ENCODE measurements at regions not wholly inside any gene's neighbourhood (a gene's known extent, or its start where the extent isn't known, plus 50 kb on each side); places are given as distances from the start of the nearest gene placed in this dataset.
"Not testable (repeated sequence)": the region's sequence is repeated elsewhere in the genome, so short reads cannot be mapped to it uniquely, and the experiment has no call there.

GRCh38 chr1:31505911-31506497 lies 70.3 kb upstream of the TINAGL1 start:
- Mint-ChIP-seq H3K27me3 (peaks cover 11% of the 10 kb centered on the region), H3K4me3 (no peak overlapping the region)

GRCh38 chr1:31507221-31507620 lies 69.1 kb upstream of the TINAGL1 start:
- peaks cover 11% of the 10 kb centered on the region for H3K27me3 Mint-ChIP-seq
- no peak overlapping the region for H3K27ac Mint-ChIP-seq
- H3K4me3 Mint-ChIP-seq, result no peak overlapping the region
- no peaks in the 10 kb centered on the region for H3K9me3 Mint-ChIP-seq
- H3K36me3 Mint-ChIP-seq (ENCODE audit: low read depth), result no peaks in the 10 kb centered on the region
- peaks cover 12% of the 10 kb centered on the region for H3K4me1 Mint-ChIP-seq (ENCODE audit: low read depth)

More at GRCh38 chr1:31505911-31506497, 70.3 kb upstream of the TINAGL1 start:
- Mint-ChIP-seq H3K27ac (peak overlapping the region; percentile 19), H3K4me1 (ENCODE audit: low read depth) (peaks cover 12% of the 10 kb centered on the region), H3K9me3 (no peaks in the 10 kb centered on the region), H3K36me3 (ENCODE audit: low read depth) (no peaks in the 10 kb centered on the region)

GRCh38 chr1:31507676-31508530 lies 68.4 kb upstream of the TINAGL1 start:
- Mint-ChIP-seq H3K4me1 (ENCODE audit: low read depth) (peaks cover 12% of the 10 kb centered on the region), H3K4me3 (no peak overlapping the region), H3K9me3 (no peaks in the 10 kb centered on the region), H3K27me3 (peaks cover 11% of the 10 kb centered on the region), H3K27ac (no peak overlapping the region), H3K36me3 (ENCODE audit: low read depth) (no peaks in the 10 kb centered on the region)

- H3K9me3 Mint-ChIP-seq, result no peaks in the 10 kb centered on the region
- H3K4me1 Mint-ChIP-seq (ENCODE audit: low read depth), result peaks cover 12% of the 10 kb centered on the region
- H3K36me3 Mint-ChIP-seq (ENCODE audit: low read depth), result no peaks in the 10 kb centered on the region
- no peak overlapping the region for H3K27ac Mint-ChIP-seq
- H3K27me3 Mint-ChIP-seq, result peaks cover 11% of the 10 kb centered on the region
- H3K4me3 Mint-ChIP-seq, result no peak overlapping the region
Measured at GRCh38 chr1:31509124-31510072, 66.9 kb upstream of the TINAGL1 start.

GRCh38 chr1:31510304-31510703 lies 66.0 kb upstream of the TINAGL1 start:
- H3K9me3 Mint-ChIP-seq, result no peaks in the 10 kb centered on the region
- no peak overlapping the region for H3K27ac Mint-ChIP-seq
- H3K27me3 Mint-ChIP-seq, result peaks cover 11% of the 10 kb centered on the region
- H3K4me3 Mint-ChIP-seq, result no peak overlapping the region
- H3K4me1 Mint-ChIP-seq (ENCODE audit: low read depth), result peaks cover 12% of the 10 kb centered on the region
- H3K36me3 Mint-ChIP-seq (ENCODE audit: low read depth), result no peaks in the 10 kb centered on the region

GRCh38 chr1:31510853-31511789 lies 65.2 kb upstream of the TINAGL1 start:
- peaks cover 11% of the 10 kb centered on the region for H3K27me3 Mint-ChIP-seq

GRCh38 chr1:31511848-31512615 lies 64.3 kb upstream of the TINAGL1 start:
- Mint-ChIP-seq H3K4me3 (no peak overlapping the region), H3K4me1 (ENCODE audit: low read depth) (no peaks in the 10 kb centered on the region), H3K9me3 (no peaks in the 10 kb centered on the region), H3K27ac (no peak overlapping the region), H3K36me3 (ENCODE audit: low read depth) (no peaks in the 10 kb centered on the region), H3K27me3 (peaks cover 8% of the 10 kb centered on the region)

More at GRCh38 chr1:31510853-31511789, 65.2 kb upstream of the TINAGL1 start:
- no peaks in the 10 kb centered on the region for H3K36me3 Mint-ChIP-seq (ENCODE audit: low read depth)
- no peaks in the 10 kb centered on the region for H3K9me3 Mint-ChIP-seq
- H3K4me1 Mint-ChIP-seq (ENCODE audit: low read depth), result peaks cover 4% of the 10 kb centered on the region
- H3K27ac Mint-ChIP-seq, result no peak overlapping the region
- H3K4me3 Mint-ChIP-seq, result no peak overlapping the region

- Mint-ChIP-seq H3K9me3 (no peaks in the 10 kb centered on the region), H3K27me3 (no peaks in the 10 kb centered on the region), H3K36me3 (ENCODE audit: low read depth) (no peaks in the 10 kb centered on the region), H3K27ac (no peak overlapping the region), H3K4me3 (no peak overlapping the region), H3K4me1 (ENCODE audit: low read depth) (no peaks in the 10 kb centered on the region)
Measured at GRCh38 chr1:31514117-31514516, 62.2 kb upstream of the TINAGL1 start.

GRCh38 chr1:31515056-31515775 lies 61.1 kb upstream of the TINAGL1 start:
- H3K9me3 Mint-ChIP-seq, result no peaks in the 10 kb centered on the region
- H3K27ac Mint-ChIP-seq, result no peak overlapping the region
- no peaks in the 10 kb centered on the region for H3K36me3 Mint-ChIP-seq (ENCODE audit: low read depth)
- no peaks in the 10 kb centered on the region for H3K27me3 Mint-ChIP-seq
- H3K4me1 Mint-ChIP-seq (ENCODE audit: low read depth), result no peaks in the 10 kb centered on the region
- H3K4me3 Mint-ChIP-seq, result no peak overlapping the region

- H3K27ac Mint-ChIP-seq, result no peak overlapping the region
- H3K36me3 Mint-ChIP-seq (ENCODE audit: low read depth), result no peaks in the 10 kb centered on the region
- no peaks in the 10 kb centered on the region for H3K4me1 Mint-ChIP-seq (ENCODE audit: low read depth)
- peaks cover 7% of the 10 kb centered on the region for H3K27me3 Mint-ChIP-seq
- peaks cover 6% of the 10 kb centered on the region for H3K9me3 Mint-ChIP-seq
- no peak overlapping the region for H3K4me3 Mint-ChIP-seq
Measured at GRCh38 chr1:31515936-31516335, 60.4 kb upstream of the TINAGL1 start.

GRCh38 chr1:31517301-31517700 lies 59.0 kb upstream of the TINAGL1 start:
- no peaks in the 10 kb centered on the region for H3K36me3 Mint-ChIP-seq (ENCODE audit: low read depth)
- H3K27ac Mint-ChIP-seq, result no peak overlapping the region
- H3K27me3 Mint-ChIP-seq, result peaks cover 8% of the 10 kb centered on the region
- no peak overlapping the region for H3K4me3 Mint-ChIP-seq
- peaks cover 6% of the 10 kb centered on the region for H3K9me3 Mint-ChIP-seq
- H3K4me1 Mint-ChIP-seq (ENCODE audit: low read depth), result no peaks in the 10 kb centered on the region

GRCh38 chr1:31517986-31518385 lies 58.3 kb upstream of the TINAGL1 start:
- H3K27me3 Mint-ChIP-seq; H3K9me3 Mint-ChIP-seq; H3K27ac Mint-ChIP-seq; H3K4me1 Mint-ChIP-seq (ENCODE audit: low read depth); H3K36me3 Mint-ChIP-seq (ENCODE audit: low read depth); H3K4me3 Mint-ChIP-seq: not testable (repeated sequence)
